NCI-H748 (cell line): ENCODE measurements at regions not wholly inside any gene's neighbourhood (a gene's known extent, or its start where the extent isn't known, plus 50 kb on each side); places are given as distances from the start of the nearest gene placed in this dataset.
A peak's percentile ranks its signal among the peaks of the same experiment; 100 is the strongest.
"Not testable (repeated sequence)": the region's sequence is repeated elsewhere in the genome, so short reads cannot be mapped to it uniquely, and the experiment has no call there.

Experiments
- DNase-seq: peaks from one replicate; lab custom pipeline; 2025; ENCODE audit not compliant: unreplicated experiment; lab: John Stamatoyannopoulos, UW

DNA sequence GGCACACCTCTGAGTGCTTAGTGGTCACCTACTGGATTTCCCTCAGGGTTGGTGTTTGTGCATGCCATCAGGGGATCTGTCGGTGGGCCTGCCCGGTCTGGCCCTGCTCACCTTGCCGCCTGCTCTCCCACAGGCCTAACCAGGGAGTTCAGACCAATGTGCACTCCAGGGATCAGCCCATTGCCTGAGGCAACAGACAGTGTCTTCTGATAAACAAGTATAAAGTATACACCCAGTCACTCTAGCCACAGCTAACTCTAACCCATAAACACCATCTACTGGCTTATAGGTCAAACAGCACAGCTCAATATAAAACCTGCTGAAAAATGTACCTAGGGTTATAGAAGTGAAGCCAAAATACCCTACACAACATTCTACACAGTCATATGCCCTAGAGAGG lies 1300.0 kb downstream of the PLA2G4A start:
- peak; percentile 48 for DNase-seq

DNA sequence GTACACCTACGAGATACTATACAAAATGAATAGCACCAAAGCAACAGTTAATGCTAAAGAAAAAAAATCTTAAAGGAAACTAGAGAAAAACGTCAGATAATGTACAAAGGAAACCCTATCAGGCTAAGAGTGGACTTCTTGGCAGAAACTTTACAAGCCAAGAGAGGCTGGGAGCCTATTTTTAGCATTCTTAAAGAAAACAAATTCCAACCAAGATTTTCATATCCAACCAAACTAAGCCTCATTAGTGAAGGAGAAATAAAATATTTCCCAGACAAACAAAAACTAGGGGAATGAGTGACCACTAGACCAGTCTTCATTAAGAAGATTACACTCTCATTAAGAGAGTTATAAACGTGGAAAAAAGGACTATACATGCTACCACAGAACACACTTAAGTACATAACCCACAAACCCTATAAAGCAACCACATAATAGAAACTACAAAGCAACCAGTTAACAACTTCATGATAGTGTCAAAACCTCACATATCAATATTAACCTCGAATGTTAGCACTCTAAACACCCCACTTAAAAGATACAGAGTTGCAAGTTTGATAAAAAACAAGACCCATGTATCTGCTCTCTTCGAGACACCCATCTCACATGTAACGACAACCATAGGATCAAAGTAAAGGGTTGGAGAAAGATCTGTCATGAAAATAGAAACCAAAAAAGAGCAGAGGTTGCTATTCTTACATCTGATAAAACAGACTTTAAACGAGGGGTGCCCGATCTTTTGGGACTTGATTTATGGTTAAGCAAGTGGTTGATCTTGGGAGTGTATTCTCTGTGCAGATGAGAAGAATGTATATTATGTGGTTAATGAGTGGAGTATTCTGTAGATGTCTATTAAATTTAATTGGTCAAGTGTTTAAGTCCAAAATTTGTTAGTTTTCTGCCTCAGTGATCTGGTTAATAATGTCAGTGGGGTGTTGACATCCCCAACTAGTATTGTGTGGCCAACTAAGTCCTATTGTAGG lies 1301.4 kb downstream of the PLA2G4A start:
- no peak for DNase-seq

DNA sequence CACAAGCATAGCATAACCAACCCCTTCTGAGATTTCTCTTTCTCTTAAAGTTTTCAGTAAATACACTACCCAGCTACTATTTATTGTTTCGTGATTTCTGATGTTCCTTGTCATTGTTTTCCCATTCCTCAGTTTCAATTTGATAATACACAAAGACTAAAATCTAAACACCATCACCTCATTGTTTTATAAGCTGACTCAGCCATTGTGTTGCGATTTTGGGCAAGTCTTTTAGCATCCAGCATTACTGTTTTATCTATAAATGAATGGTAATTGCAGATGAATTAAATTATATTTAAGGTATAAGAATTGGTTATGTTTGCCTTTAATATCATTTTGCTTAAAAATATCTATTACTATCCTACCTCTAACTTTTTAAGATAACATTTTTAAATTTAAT lies 1308.5 kb downstream of the PLA2G4A start:
- no peak for DNase-seq

DNA sequence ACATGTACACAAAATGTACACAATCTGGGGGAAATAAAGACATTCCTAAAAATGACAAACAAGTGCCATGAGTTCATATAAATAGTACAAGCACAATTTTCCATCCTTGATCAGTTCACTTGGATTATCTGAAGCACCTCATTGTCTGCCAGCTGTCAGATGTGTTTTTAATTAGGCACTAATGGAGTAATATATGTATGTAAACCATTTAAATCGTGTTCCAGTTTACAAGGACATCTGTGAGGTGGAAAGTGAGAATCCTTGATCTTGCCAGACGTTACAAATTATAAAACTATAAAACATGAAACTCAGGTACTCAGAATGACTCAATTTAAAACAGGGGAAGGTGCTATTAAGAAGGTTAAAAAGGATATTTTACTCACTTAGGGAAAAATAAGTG lies 1312.2 kb downstream of the PLA2G4A start:
- peak; percentile 92 for DNase-seq

DNA sequence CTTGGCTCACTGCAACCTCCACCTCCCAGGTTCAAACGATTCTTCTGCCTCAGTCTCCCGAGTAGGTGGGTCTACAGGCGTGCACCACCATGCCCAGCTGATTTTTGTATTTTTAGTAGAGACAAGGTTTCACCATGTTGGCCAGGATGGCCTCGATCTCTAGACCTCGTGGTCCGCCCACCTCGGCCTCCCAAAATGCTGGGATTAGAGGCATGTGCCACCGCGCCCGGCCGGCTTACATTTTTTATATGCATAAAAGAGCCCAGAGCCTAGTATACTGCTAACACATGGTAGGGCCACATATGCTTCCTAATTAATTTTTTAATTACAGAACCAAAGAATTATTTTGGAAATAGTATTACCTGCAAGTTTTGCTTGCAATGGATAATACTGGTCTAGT lies 1325.4 kb downstream of the PLA2G4A start:
- no peak for DNase-seq

DNA sequence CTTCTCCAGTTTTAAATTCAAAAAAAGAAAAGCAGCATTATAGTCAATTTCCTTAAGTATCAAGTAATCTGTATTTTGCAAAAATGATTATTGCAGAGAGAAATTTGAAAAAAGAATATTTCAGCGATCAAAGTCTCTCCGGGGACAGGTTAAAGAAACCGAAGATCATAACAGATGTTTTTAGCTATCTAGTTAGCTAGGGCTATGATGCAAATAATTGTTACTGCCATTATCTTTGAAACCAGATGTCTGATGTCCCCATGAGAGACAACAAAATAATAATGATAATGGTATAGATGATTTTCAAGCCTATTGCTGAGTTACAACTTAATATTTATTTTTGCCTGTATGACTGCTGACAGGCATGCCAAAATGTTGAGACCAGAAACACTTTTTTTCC lies 1326.0 kb downstream of the PLA2G4A start:
- DNase-seq, result no peak

DNA sequence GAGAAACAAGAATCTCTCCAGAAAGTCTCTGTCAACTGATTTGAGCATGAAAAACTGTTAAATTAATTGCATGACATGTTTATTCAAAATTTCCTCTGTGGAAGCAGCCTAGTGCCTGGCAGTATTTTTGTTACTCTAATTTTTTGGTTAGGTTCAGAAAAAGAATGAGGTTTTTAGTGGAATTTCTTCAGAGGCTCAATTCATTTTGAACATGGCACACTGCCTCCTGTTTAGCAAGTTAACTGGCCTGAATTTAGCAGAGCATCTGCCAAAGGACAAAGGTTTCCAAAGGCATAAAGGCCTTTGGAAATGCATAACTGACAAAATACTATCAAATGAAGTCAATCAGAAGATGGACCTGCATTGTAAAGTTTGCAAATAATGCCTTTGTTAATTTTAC lies 1326.5 kb downstream of the PLA2G4A start:
- DNase-seq, result no peak

DNA sequence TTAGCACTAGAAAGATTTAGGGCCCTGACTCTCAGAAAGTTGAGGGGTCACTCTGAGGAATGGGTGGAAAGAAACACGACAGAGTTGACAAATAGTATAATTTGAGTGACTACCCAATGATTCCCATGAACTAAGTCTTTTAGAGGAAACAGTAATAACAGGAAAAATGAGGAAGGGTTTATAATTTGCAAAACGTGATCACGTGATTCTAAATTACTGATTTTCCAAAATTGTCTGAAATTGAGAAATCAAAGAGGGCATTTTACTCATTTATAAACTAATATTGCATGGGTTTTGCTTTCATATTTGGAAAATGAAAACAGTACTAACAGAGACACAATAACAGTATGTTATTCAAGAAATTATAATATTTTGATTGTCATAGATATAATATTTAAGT lies 1335.7 kb downstream of the PLA2G4A start:
- no peak for DNase-seq

DNA sequence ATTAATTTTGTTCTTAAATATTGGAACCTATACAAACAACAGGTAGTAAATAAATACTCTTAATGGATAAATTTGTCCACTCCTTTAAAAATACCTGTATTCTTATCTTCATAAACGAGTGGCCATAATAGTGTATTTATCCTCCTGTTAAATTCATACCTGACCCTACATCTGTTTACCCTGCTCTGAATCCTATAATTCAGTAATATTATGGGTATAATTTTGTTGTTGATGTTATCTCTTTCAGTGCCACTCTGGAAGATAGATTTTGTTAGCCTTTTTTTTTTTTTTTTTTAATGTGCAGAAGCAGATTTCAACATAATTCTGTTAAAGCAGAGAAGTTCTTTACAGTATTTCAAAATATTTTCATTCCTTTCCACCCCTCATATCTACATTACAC lies 1337.9 kb downstream of the PLA2G4A start:
- DNase-seq, result no peak

DNA sequence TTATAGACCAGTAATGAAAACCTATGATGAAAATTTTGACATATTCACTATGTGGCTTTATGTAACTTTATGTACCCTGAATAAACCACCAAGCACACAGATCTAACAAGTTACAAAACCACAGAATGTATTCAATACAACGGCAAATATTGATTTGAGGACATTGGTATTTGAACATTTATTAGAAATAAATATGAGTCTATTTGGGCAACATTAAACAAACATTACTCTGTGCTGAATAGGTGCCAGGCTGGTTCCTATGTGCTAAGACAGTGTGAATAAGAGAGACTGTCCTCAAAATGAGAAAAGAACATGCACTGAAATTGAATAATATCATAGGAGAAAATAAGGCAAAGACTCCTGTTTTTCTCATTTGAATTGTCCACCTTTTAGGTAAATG lies 1341.2 kb downstream of the PLA2G4A start:
- DNase-seq, result peak; percentile 73

DNA sequence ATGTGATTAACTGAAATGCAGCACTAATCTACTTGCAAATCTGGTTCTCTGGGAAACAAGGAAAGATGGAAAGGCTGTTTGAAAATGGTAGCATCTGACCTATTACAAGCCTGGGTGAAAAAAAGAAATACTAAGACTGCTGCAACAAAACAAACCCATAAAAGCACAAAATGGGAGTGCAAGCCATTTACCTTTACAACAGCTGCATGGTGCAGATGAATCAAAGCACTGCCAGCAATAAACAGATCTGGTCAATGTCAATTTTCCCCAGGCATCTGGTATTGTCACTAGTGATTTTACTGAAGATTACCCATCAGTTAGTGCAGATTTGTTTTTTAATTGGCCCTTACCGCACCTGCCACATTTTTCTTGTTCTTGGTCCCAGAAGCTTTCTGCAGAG lies 1341.7 kb downstream of the PLA2G4A start:
- DNase-seq, result peak; percentile 97

DNA sequence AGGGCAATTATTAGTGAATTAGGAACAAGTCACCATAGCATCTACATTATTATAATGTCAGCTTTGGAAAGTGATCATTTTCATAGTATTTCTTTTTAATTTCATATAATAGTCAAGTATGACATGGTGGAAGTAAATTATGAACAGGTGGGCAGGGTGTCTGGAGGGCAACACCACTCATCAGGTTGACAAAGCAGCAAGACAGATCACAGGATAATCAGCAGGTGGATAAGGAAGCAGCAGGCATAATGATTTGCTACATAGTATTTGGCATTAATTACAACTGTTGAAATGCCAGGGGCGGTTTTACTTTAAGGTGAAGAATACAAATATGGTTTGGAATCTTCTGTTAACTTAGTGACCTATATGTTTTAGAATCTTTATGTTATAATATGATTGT lies 1342.2 kb downstream of the PLA2G4A start:
- peak; percentile 89 for DNase-seq

DNA sequence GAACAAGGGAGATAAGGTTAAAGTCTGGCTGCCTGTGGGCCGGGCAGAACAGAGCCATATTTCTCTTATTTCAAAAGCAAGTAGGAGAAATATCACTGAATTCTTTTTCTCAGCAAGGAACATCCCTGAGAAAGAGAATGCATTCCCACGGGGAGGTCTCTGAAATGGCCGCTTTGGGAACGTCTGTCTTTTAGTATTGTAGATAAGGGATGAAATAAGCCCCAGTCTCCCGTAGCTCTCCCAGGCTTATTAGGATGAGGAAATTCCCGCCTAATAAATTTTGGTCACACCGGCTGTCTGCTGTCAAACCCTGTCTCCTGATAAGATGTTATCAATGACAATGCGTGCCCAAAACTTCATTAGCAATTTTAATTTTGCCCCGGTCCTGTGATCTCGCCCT lies 1353.3 kb downstream of the PLA2G4A start:
- DNase-seq, result not testable (repeated sequence)

DNA sequence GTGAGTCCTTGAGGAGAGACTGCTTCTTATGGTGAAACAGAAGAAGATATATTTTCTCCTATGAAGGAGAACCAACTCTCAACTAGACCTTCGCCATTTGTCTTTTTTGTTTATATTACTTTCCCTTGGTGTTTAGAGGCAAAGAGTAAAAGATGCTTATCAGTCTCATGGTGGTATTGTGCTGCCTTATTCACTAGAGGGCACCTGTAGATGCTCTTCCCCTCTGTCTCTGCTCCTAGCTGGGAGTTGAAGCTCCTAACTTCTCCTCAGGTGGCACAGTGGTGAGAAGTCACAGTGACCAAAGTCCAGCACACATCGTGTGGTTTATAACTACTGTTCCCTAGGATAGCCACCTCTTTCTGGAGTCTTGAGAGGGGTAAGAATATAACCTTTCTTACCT lies 1359.6 kb downstream of the PLA2G4A start:
- no peak for DNase-seq

DNA sequence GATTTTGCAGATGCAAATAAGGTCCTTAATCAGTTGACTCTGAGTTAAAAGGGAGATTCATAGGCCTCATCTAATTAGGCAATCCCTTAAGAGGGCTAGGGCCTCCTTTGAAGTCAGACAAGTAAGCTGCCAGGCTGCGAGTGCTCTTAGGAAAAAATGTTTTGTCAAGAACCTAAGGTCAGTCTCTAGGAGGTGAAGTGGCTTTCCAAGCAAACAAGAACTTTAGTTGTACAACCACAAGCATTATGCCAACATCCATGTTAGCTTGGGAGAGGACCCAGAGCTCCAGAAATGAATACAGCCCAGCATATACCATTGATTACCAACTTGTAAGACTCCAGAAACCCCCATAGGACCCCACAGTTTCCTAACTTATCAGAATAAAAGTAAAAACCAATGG lies 1366.2 kb downstream of the PLA2G4A start:
- DNase-seq, result no peak

DNA sequence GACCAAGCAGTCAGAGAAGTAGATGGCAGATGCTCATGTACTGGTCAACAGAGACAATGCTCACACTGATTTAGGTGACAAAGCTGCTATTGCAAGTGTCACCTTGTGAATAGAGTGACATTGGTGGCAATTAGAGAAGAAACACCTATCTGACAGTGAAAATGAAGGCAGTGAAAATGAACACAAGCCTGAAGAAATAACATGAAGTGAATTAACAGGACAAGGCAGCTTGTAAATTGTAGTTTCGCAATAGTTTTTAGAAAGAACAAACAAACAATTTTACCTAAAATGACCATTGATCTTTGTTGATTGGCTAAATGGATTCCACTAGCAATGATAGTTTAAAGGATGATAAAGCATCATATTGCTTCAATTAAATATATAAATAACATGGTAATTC lies 1389.5 kb downstream of the PLA2G4A start:
- no peak for DNase-seq

DNA sequence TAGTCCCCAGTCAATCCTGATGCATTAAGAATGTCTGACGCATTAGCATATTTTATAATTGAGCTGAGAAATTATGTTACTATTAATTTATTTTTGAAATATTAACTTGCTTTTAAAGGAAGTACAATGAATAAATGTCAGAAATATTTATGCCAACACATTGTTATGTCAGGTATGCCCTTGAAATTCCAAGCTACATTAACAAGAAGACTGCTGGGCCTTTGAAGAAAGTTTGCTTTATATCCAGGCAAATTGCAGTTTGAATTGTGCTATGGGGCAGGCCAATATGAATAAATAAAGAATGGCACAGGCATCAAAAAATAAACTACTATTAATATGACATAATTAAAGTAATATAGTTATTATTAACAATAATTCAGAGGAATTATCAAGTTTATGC lies 1391.3 kb downstream of the PLA2G4A start:
- no peak for DNase-seq

DNA sequence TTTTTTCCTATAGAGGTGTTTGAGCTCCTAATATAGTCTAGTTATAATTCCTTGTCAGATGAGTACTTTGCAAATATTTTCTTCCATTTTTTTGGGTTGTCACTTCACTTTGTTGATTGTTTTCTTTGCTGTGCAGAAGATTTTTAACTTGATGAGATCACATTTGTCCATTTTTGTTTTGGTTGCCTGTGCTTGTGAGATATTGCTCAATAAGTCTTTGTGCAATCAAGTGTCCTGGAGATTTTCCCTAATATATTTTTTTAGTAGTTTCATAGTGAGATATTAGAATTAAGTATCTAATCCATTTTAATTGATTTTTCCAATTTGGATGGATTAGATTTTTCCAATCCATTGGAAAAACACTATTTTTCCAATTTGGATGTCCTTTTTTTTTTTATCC lies 1395.5 kb downstream of the PLA2G4A start:
- DNase-seq, result no peak

DNA sequence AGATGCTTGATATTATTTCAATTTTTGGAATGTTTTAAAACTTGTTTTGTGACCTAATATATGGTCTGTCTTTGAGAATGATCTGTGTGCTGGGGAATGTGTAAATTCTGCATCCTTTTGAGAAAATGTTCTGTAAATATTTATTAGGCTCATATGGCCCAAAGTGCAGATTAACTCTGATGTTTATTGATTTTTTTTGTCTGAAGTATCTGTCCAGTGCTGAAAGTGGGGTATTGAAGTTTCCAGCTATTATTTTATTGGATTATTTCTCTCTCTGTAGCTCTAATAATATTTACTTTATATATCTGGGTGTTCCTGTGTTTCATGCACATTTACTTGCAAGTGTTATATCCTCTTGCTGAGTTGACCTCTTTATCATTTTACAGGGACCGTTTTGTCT lies 1397.2 kb downstream of the PLA2G4A start:
- no peak for DNase-seq

DNA sequence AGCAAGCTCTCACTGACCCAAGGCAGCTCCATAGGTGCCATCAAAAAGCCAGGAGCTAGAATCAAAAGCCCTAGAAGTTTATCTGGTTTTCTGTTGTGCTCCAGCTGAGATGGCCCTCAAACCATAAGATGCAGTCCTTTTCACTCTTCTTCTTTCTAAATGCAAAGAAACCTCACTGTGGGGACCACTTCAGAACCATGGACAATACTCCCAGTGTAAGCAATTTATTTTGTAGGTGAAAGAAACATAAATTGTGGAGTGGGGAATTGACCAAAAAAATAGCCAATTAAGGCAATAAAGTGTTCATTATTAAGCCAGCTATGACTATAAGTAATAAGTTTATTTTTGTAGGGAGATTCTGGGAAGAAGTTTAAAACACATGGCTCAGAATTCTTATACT lies 1399.9 kb downstream of the PLA2G4A start:
- DNase-seq, result no peak

DNA sequence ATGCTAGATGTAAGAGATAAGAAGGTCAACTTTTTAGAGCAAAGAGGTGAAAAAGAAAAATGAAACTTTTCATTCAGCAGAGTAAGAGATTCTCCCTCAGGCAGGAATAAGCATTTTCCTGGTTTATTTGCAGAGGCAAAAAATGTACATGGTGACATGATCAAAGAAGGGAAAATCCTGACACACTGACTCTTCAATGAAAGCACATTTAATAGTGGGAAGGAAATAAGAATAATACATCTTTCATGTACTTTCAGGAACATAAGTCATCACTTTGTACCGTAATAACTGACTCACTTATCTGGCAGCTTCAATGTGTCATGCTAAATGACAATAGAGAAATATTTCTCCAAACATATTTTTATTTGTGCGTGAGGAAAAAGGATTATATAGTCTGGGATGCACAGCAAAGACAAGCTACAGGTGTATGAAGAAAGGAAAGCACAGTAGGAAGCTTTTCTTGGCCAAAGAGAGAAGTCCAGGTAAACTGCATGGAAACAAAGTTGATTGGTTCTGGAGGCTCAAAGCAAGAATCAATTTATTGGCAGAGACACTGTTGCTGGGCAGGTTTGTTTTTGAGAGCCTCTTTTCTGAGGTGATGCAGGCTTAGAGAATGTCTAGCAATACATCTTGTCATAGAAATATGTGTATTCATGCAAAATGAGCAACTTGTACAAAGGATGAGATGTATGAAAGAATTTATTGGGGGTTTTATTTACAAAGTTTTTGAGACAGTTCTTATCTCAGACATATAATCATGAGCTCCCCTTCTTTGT lies 1409.0 kb downstream of the PLA2G4A start:
- no peak for DNase-seq

DNA sequence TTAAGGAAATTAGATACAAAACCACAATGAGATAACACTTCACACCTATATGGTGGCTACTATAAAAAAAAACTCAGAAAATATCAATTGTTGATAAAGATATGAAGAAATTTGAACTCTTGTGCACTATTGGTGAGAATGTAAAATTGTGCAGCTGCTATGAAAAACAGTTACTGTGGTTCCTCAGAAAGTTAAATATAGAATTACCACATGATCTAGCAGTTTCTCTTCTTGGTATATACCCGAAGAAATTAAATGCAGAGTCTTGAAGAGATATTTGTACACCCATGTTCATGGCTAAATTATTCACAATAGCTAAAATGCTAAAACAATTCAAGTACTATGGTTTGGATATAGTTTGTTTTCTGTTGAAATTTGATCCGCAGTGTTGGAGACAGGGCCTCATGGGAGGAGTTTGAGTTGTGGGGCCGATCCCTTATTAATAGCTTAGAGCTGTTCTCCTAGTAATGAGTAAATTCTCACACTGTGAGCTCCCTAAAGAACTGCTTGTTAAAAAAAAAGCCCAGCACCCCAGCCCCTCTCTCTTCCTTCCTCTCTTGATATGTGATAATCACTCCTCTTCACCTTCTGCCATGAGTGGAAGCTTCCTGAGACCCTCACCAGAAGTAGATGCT lies 1412.1 kb downstream of the PLA2G4A start:
- DNase-seq, result no peak
